ENCODE measurements at regions not wholly inside any gene's neighbourhood (a gene's known extent, or its start where the extent isn't known, plus 50 kb on each side); places are given as distances from the start of the nearest gene placed in this dataset.

DNA sequence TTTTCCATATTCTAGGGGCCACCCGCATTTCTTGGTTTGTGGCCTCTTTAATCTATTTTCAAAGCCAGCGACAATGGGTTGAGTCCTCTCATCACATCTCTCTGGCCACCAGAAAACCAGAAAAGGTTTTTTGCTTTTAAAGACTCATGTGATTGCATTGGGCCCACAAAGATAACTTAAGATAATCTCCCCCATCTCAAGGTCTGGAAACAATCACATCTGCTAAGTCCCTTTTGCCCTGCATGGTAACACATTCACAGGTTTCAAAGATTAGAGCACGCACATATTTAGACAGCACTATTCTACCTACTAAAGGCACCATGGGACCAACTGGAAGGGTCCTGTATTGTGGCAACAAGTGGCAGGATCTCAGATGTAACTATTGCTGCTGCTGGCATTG is 147.0 kb upstream of the MIR17HG start:
- Mint-ChIP-seq H3K36me3 (no peaks in the 10 kb centered on the region), H3K27me3 (no peaks in the 10 kb centered on the region), H3K9me3 (no peaks in the 10 kb centered on the region), H3K4me1 (no peaks in the 10 kb centered on the region), H3K27ac (no peak overlapping the region), H3K4me3 (no peak overlapping the region)
- ATAC-seq (ENCODE audit: low read depth) (no peak), DNase-seq (no peak)
- POLR2A ChIA-PET: no interaction called here

DNA sequence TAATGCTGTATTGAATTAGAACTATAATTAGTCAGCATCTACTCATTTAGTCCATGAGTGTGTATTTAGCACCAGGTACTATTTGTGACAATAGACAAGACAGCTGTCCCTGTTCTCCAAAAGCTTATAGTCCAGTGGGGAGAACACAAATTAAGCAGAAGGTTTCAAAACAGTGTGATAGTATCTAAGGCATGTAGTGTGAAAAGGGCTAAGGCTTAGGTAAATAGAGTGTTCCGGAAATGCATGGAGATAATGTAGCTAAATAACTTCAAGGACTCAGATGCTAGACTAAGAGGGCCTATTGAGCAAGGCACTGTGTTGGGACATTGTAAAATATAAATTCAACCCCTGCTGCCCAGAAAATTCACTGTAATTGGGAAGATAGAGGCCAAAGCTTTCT is 144.1 kb upstream of the MIR17HG start:
- no peaks in the 10 kb centered on the region for H3K27me3 Mint-ChIP-seq
- no peaks in the 10 kb centered on the region for H3K4me1 Mint-ChIP-seq
- ATAC-seq (ENCODE audit: low read depth): no peak
- DNase-seq: no peak
- POLR2A ChIA-PET: no interaction called here
- no peaks in the 10 kb centered on the region for H3K9me3 Mint-ChIP-seq
- no peak overlapping the region for H3K4me3 Mint-ChIP-seq
- no peaks in the 10 kb centered on the region for H3K36me3 Mint-ChIP-seq
- H3K27ac Mint-ChIP-seq: no peak overlapping the region

DNA sequence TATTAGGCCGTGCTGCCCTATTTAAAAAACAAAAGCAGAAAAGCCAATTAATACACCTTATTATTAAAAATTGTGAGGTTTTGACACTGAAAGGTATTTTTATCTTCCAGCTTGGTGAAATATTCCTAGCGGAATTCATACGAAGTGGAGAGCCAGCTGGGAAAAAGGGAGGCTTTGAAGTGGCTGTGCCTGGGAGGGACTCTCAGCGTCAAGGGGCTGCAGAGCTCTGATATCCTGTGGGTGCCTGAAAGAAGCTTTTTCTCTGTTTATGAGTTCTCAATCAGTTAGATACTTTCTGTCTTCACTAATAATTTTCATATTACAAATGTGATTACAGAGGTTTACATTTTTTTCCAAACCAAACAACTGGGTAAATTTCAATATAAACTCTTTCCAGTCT is 140.2 kb upstream of the MIR17HG start:
- ATAC-seq (ENCODE audit: low read depth): no peak
- no peak overlapping the region for H3K4me3 Mint-ChIP-seq

DNA sequence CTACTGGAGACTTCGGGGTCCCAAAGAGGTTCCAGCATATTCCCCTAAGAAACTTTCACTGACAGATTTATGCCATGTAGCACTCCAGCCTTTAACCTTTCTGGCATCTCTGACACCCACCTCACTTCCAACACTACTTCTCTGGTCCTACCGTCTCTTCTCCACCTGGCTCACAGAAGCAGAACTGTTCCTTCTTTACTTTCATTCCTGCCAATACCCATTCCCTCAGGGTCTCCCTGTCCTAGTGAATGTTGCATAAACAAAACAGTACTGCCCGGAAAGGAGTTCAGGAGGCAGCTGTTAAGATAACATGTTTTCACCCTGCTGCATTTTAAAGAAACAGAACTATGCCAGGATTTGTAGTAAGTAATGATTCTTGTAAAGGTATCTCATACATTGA is 136.0 kb upstream of the MIR17HG start:
- Mint-ChIP-seq H3K9me3 (no peaks in the 10 kb centered on the region), H3K4me1 (peaks cover 2% of the 10 kb centered on the region), H3K4me3 (no peak overlapping the region), H3K27ac (no peak overlapping the region), H3K27me3 (peaks cover 23% of the 10 kb centered on the region), H3K36me3 (no peaks in the 10 kb centered on the region)
- POLR2A ChIA-PET: no interaction called here
- ATAC-seq (ENCODE audit: low read depth) (no peak), DNase-seq (no peak)

More for the DNA sequence above, 140.2 kb upstream of the MIR17HG start:
- no peaks in the 10 kb centered on the region for H3K9me3 Mint-ChIP-seq
- POLR2A ChIA-PET: no interaction called here
- H3K36me3 Mint-ChIP-seq: no peaks in the 10 kb centered on the region
- peaks cover 8% of the 10 kb centered on the region for H3K27me3 Mint-ChIP-seq
- peaks cover 1% of the 10 kb centered on the region for H3K4me1 Mint-ChIP-seq
- no peak for DNase-seq
- H3K27ac Mint-ChIP-seq: no peak overlapping the region

DNA sequence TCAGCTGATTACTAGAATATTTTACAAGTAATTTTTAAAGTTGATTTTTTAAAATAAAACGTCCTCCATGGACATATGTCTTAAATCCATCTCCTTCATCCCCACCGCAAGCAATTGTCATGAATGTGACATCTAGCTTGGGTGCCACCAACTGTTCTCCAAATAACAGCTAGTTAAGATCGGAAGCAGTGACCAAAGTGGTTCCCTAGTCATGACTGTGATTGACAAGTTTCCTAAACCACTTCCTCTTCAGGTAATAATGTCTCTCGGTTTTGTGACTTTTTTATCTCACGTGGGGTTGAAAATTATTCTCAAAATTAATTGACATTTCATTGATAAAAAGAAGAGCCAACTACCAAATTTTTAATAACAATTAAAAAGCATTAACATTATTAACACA is 135.3 kb upstream of the MIR17HG start:
- DNase-seq (no peak), ATAC-seq (ENCODE audit: low read depth) (no peak)
- H3K27ac Mint-ChIP-seq: no peak overlapping the region
- H3K36me3 Mint-ChIP-seq: no peaks in the 10 kb centered on the region
- POLR2A ChIA-PET: no interaction called here
- H3K9me3 Mint-ChIP-seq: no peaks in the 10 kb centered on the region
- peaks cover 2% of the 10 kb centered on the region for H3K4me1 Mint-ChIP-seq
- H3K4me3 Mint-ChIP-seq: no peak overlapping the region
- peaks cover 23% of the 10 kb centered on the region for H3K27me3 Mint-ChIP-seq

DNA sequence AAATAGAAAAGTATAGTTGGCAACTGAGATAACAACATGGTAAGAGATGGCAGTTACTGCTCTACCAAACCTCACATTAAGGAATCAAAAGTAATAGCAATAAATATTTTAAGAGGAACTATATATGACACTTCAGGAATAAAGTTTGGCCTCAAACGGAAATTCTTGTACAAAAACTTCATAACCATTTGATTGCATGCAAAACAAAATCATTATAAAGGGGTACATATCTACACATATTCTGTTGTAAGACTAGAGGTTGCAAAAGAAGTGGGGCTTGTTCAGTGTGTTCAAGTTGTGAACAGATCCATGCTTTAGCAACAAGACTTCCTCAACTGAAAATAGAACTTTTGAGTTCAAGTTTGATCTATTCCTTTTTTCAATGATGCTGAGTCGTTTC is 133.5 kb upstream of the MIR17HG start:
- no peak overlapping the region for H3K27ac Mint-ChIP-seq
- H3K4me3 Mint-ChIP-seq: no peak overlapping the region
- no peaks in the 10 kb centered on the region for H3K9me3 Mint-ChIP-seq
- POLR2A ChIA-PET: interaction anchor here (0.5 kb wide), 1 partner anchor 139 kb away, joined by 3 read pairs; no protein-coding TSS in a partner anchor
- no peak for ATAC-seq (ENCODE audit: low read depth)
- H3K4me1 Mint-ChIP-seq: peaks cover 2% of the 10 kb centered on the region
- H3K36me3 Mint-ChIP-seq: no peaks in the 10 kb centered on the region
- peaks cover 23% of the 10 kb centered on the region for H3K27me3 Mint-ChIP-seq
- DNase-seq: no peak

DNA sequence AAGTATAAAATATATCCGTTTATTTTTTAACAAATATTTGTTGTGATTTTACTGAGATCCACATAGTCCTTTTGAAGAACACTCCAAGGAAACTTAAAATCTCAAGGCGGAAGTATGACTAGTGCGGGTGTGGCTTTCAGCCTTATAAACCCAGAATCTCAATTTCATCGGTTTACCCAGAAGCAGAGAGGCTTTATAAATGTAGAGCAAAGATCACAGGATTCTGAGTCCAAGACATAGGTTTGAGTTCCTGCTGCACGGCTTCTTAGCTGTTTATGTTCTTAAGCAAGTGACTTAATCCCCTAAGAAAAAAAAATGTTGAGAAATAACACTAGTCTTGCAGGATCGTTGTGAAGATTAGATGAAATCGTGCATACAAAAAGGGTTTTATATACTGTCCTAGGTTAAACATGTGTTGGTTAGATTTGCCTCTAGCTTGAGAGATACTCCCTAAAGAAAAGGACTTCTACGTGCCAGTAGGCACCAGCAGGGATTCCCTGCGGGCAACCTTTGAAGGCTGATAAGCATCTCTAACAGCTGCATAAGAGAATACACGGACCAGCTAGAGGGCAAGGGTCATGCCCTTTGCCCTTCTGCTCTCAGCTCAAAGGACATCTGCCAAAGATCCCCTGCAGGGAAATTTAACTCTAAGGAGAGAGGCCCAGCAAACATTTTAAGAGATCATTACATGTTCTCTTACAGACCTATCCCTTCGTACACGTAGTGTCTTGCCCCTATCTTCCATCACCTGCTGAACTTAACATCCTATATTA is 130.4 kb upstream of the MIR17HG start:
- H3K36me3 Mint-ChIP-seq: no peaks in the 10 kb centered on the region
- ATAC-seq (ENCODE audit: low read depth) (no peak), DNase-seq (no peak)
- POLR2A ChIA-PET: no interaction called here
- no peaks in the 10 kb centered on the region for H3K9me3 Mint-ChIP-seq
- H3K27me3 Mint-ChIP-seq: peaks cover 15% of the 10 kb centered on the region
- peaks cover 2% of the 10 kb centered on the region for H3K4me1 Mint-ChIP-seq
- H3K27ac Mint-ChIP-seq: no peak overlapping the region
- no peak overlapping the region for H3K4me3 Mint-ChIP-seq

DNA sequence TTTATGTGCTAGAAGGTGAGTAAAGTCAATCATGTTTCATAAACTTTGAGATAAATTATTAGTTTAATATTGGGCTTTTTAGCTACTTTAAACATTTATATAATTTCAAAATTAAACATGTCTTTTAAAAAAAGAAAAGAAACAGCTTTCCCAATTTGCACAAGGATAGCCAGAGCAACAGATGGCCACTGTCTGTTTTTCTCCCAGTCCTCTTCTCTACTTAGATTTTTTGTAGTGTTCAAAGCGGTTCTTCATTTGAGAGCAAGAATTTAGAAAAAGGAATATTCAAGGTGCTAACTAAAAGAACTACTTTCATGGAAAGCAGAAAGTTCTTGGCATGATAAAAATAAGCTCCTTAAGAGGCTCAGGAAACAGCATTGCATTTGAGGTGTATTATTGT is 128.3 kb upstream of the MIR17HG start:
- no peak overlapping the region for H3K4me3 Mint-ChIP-seq
- DNase-seq (no peak), ATAC-seq (ENCODE audit: low read depth) (no peak)
- peaks cover 4% of the 10 kb centered on the region for H3K27me3 Mint-ChIP-seq
- no peaks in the 10 kb centered on the region for H3K4me1 Mint-ChIP-seq
- no peaks in the 10 kb centered on the region for H3K36me3 Mint-ChIP-seq
- no peak overlapping the region for H3K27ac Mint-ChIP-seq
- no peaks in the 10 kb centered on the region for H3K9me3 Mint-ChIP-seq
- POLR2A ChIA-PET: no interaction called here

DNA sequence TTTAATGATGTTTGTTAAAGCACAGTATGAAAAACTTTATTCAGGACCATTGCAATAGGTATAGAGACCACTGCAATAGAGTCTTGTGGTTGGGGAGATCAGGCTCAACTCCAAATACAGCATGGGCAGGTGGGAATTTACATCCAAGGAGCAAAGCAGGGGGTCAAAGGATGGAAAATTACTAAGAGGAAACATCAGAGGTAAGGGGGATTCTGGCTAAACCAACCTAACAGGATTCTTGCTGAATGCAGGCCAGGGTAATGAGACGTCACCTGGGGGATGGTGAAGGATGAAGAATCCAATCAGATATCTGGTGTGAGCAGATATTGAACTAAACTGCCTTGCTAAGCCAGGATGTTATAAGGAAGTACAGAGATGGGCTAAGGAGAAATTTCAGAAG is 126.6 kb upstream of the MIR17HG start:
- H3K4me1 Mint-ChIP-seq: no peaks in the 10 kb centered on the region
- no peaks in the 10 kb centered on the region for H3K27me3 Mint-ChIP-seq
- ATAC-seq (ENCODE audit: low read depth) (no peak), DNase-seq (no peak)
- no peak overlapping the region for H3K4me3 Mint-ChIP-seq
- H3K27ac Mint-ChIP-seq: no peak overlapping the region
- no peaks in the 10 kb centered on the region for H3K36me3 Mint-ChIP-seq
- H3K9me3 Mint-ChIP-seq: no peaks in the 10 kb centered on the region
- POLR2A ChIA-PET: no interaction called here

DNA sequence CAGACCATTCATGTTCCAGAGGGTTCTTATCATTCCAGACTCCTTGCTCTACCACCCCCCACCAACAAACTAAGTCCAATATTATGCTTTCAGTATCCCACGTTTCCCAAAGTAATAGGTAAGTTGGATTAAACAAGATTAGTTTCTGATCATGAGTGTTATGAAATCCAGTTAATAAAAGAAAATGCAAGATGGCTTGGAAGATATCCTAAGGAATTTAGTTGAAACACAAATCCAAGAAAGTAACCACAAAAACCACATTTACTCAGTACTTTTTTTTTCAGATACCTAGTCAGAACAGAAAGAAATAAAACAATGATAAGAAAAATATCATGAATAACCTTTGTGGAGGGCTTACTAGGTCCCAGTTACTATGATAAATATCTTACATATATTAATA is 119.4 kb upstream of the MIR17HG start:
- ATAC-seq (ENCODE audit: low read depth): no peak
- no peaks in the 10 kb centered on the region for H3K9me3 Mint-ChIP-seq
- no peaks in the 10 kb centered on the region for H3K36me3 Mint-ChIP-seq
- no peak overlapping the region for H3K27ac Mint-ChIP-seq
- POLR2A ChIA-PET: no interaction called here
- peaks cover 2% of the 10 kb centered on the region for H3K27me3 Mint-ChIP-seq
- DNase-seq: no peak
- no peak overlapping the region for H3K4me3 Mint-ChIP-seq
- H3K4me1 Mint-ChIP-seq: no peaks in the 10 kb centered on the region

DNA sequence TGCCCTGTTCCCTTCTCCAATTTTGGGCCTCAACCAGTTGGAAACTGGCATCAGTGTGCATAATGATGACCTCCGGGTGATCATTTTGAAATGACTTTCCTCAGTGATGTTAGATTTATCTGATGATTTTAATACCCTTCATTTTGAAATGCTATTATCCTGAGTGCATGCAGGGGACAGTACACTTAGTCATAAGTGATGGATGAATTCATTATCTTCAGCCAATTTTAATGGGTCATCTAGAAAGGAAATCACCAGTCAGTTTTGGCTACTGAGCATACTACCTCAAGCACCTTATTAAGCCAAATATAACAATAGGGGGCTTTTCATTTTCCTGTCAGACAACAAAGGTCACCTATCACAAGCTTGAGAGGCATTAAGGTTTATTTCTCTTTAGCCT is 118.5 kb upstream of the MIR17HG start:
- no peak for ATAC-seq (ENCODE audit: low read depth)
- DNase-seq: no peak
- POLR2A ChIA-PET: no interaction called here
- Mint-ChIP-seq H3K36me3 (no peaks in the 10 kb centered on the region), H3K27me3 (peaks cover 2% of the 10 kb centered on the region), H3K27ac (no peak overlapping the region), H3K4me3 (no peak overlapping the region), H3K4me1 (no peaks in the 10 kb centered on the region), H3K9me3 (no peaks in the 10 kb centered on the region)

DNA sequence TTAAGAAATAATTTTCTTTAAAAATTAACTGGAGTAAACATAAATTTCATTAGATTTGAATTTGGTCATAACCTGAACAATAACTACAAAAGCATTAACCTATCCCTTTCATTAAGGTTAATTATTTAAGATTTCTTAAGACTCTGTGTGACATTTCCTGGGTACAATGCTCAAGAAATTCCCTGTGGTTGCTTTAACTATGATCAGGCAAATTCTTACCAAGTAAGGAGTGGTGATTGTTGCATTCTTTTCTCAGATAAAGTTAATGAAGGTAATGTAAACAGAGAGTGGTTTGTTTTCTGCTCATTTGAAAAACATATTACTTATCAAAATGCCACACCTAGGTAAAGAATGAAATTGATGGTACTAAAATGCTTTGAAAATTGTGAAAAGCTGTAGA is 114.8 kb upstream of the MIR17HG start:
- H3K27ac Mint-ChIP-seq: no peak overlapping the region
- no peak overlapping the region for H3K4me3 Mint-ChIP-seq
- POLR2A ChIA-PET: no interaction called here
- ATAC-seq (ENCODE audit: low read depth) (no peak), DNase-seq (no peak)
- peaks cover 2% of the 10 kb centered on the region for H3K27me3 Mint-ChIP-seq
- H3K4me1 Mint-ChIP-seq: no peaks in the 10 kb centered on the region
- no peaks in the 10 kb centered on the region for H3K36me3 Mint-ChIP-seq
- H3K9me3 Mint-ChIP-seq: no peaks in the 10 kb centered on the region

DNA sequence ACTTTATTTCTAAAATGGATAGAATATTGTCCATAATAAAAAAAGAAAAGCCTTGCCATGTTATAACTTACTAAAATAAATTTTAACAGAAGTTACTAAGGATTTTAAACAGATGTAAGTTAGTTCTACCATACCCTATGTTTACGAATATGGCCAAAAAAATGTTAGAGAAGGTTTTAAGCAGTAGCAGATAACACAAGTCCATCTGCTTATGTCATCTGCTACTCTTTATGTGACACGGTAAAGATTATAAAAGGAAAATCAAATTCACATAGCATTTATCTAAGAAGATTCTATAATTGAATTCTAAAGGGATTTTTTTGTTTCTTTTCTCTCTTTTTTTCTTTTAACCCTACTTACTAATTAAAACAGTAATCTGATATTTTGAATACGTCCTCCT is 114.2 kb upstream of the MIR17HG start:
- Mint-ChIP-seq H3K9me3 (no peaks in the 10 kb centered on the region), H3K4me1 (no peaks in the 10 kb centered on the region), H3K36me3 (no peaks in the 10 kb centered on the region), H3K27me3 (peaks cover 2% of the 10 kb centered on the region), H3K4me3 (no peak overlapping the region), H3K27ac (no peak overlapping the region)
- ATAC-seq (ENCODE audit: low read depth) (no peak), DNase-seq (no peak)
- POLR2A ChIA-PET: no interaction called here

DNA sequence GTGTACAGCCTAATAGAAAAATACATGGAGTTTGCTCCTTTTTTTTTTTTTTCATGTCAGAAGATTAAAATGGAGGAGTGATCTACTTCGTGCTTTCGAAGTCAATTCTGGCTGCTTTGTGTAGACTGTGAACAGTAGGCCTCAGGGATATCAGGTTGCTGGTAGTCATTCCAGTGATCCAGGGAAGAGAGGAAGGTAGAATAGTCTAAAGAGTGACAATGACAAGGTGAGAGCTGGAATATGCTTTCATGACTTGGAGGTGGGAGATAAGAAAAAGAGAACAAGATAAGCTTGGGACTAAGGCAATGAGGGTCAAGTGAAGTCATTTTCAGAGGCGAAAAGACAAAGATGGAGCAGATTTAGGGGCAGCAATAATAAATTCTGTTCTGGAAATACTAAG is 111.3 kb upstream of the MIR17HG start:
- POLR2A ChIA-PET: no interaction called here

DNA sequence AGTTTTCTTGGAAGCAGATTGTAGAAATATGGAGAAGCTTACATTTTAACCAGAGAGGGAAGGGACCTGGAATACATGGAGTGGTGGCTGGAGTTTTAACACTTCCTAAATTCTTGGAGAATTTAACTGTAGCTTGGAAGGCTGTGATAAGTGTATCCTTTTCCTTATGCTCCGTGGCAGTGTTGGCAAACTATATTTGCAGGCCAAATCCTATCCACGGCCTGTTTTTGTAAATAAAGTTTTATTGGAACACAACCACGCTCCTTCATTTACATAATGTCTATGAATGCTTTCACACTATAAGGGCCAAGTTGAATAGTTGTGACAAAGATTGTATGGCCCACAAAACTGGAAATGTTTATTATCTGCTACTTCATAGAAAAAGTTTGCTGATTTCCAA is 110.6 kb upstream of the MIR17HG start:
- H3K4me3 Mint-ChIP-seq: no peak overlapping the region
- no peak for DNase-seq
- no peaks in the 10 kb centered on the region for H3K9me3 Mint-ChIP-seq
- H3K27ac Mint-ChIP-seq: no peak overlapping the region
- no peak for ATAC-seq (ENCODE audit: low read depth)
- POLR2A ChIA-PET: no interaction called here
- H3K27me3 Mint-ChIP-seq: peaks cover 5% of the 10 kb centered on the region
- H3K4me1 Mint-ChIP-seq: no peaks in the 10 kb centered on the region
- no peaks in the 10 kb centered on the region for H3K36me3 Mint-ChIP-seq

More for the DNA sequence above, 111.3 kb upstream of the MIR17HG start:
- Mint-ChIP-seq H3K27ac (no peak overlapping the region), H3K4me1 (no peaks in the 10 kb centered on the region), H3K27me3 (no peaks in the 10 kb centered on the region), H3K4me3 (no peak overlapping the region), H3K9me3 (no peaks in the 10 kb centered on the region), H3K36me3 (no peaks in the 10 kb centered on the region)
- ATAC-seq (ENCODE audit: low read depth): no peak
- no peak for DNase-seq
